Endothelial cell of umbilical vein (primary cell): ENCODE measurements at regions not wholly inside any gene's neighbourhood (a gene's known extent, or its start where the extent isn't known, plus 50 kb on each side); places are given as distances from the start of the nearest gene placed in this dataset.

ENCODE experiments used
- BruUV-seq: library from RNA; stranded (reverse); fragments of 400-500 nt; replicated peaks from 2 replicates; lab custom pipeline; 2021; lab: Mats Ljungman, UMichigan
- CTCF ChIA-PET: fragments of 300-600, 350-600 bp; sonication (Branson Sonifier 250); formaldehyde crosslinking; loops from one replicate; lab custom pipeline; 2021; ENCODE audit warnings: antibody characterized with exemption, inconsistent platforms; lab: Charles Lee
- POLR2A ChIA-PET: fragments of 300-600, 350-600 bp; sonication (Branson Sonifier 250); formaldehyde crosslinking; loops from one replicate; lab custom pipeline; 2021; ENCODE audit warnings: antibody characterized with exemption, inconsistent platforms; lab: Charles Lee
- DNase-seq: peaks from one replicate; pipeline ENCODE4 v3.0.0-alpha.2; 2011; ENCODE audit warnings: low read depth, low spot score
- FAIRE-seq: peaks from 2 replicates; lab custom pipeline; 2011; peaks lifted over from hg19 to GRCh38; lab: Jason Lieb, UNC
- H2AFZ ChIP-seq: 2 replicates; pipeline ENCODE4 v1.6.0; 2012; ENCODE audit warnings: low read depth, low read length, control low read depth, inconsistent platforms
- H3K27ac ChIP-seq: 2 replicates; pipeline ENCODE4 v1.5.1; 2011; ENCODE audit warnings: low read depth, mild to moderate bottlenecking, control low read depth, low read length, moderate library complexity; ENCODE audit not compliant: insufficient read depth
- H3K27me3 ChIP-seq, 2 experiments: 2 replicates each; pipeline versions ENCODE4 v1.6.0 to v1.6.1; 2011; ENCODE audit warnings: low read length in 2 of 2, mixed read lengths in 1 of 2; ENCODE audit not compliant: control insufficient read depth in 2 of 2, insufficient read depth in 2 of 2
- H3K36me3 ChIP-seq, 2 experiments: 2 replicates in 1 of 2; 3 replicates in 1 of 2; pipeline ENCODE4 v1.5.1; 2011; ENCODE audit warnings: low read length in 2 of 2, mild to moderate bottlenecking in 1 of 2, moderate library complexity in 1 of 2; ENCODE audit not compliant: control insufficient read depth in 2 of 2, insufficient read depth in 2 of 2; ENCODE audit errors: extremely low read depth in 1 of 2
- H3K4me1 ChIP-seq: 3 replicates; pipeline ENCODE4 v1.5.1; 2011; ENCODE audit warnings: mild to moderate bottlenecking, low read length; ENCODE audit not compliant: control insufficient read depth, insufficient read depth; ENCODE audit errors: extremely low read depth
- H3K4me2 ChIP-seq: 2 replicates; pipeline ENCODE4 v1.6.1; 2011; ENCODE audit warnings: low read length, control low read depth, mixed read lengths; ENCODE audit not compliant: insufficient read depth
- H3K4me3 ChIP-seq, 3 experiments: fragments of 200-600 bp in 1 of 3; sonication (generic), shearing (Covaris generic) in 1 of 3; replicated peaks in 1 of 3; 2 replicates each; pipeline ENCODE4 v1.5.1; 2011 to 2016; ENCODE audit warnings: control low read depth in 3 of 3, low read length in 3 of 3, mild to moderate bottlenecking in 2 of 3, inconsistent platforms in 1 of 3, low read depth in 1 of 3, moderate library complexity in 1 of 3; ENCODE audit not compliant: insufficient read depth in 1 of 3
- H3K79me2 ChIP-seq: 2 replicates; pipeline ENCODE4 v1.6.0; 2012; ENCODE audit warnings: low read length, inconsistent platforms; ENCODE audit not compliant: control insufficient read depth, insufficient read depth
- H3K9ac ChIP-seq: replicated peaks from 2 replicates; pipeline ENCODE3; 2011; ENCODE audit warnings: low read length, control low read depth; ENCODE audit not compliant: insufficient read depth; ENCODE audit errors: extremely low read depth
- H3K9me1 ChIP-seq: replicated peaks from 3 replicates; pipeline ENCODE4 v1.6.0; 2011; ENCODE audit warnings: mild to moderate bottlenecking, low read length; ENCODE audit not compliant: control insufficient read depth, insufficient read depth; ENCODE audit errors: extremely low read depth
- H3K9me3 ChIP-seq: replicated peaks from 2 replicates; pipeline ENCODE4 v1.5.1; 2012; ENCODE audit warnings: low read length, inconsistent platforms; ENCODE audit not compliant: control insufficient read depth, insufficient read depth
- H4K20me1 ChIP-seq: replicated peaks from 2 replicates; pipeline ENCODE3; 2011; ENCODE audit warnings: mild to moderate bottlenecking, low read length; ENCODE audit not compliant: control insufficient read depth, insufficient read depth; ENCODE audit errors: extremely low read depth
- EZH2 ChIP-seq: IDR thresholded peaks from 2 replicates; pipeline ENCODE4 v1.6.1; 2012; ENCODE audit warnings: borderline replicate concordance, low read depth, mild to moderate bottlenecking, moderate library complexity, low read length, inconsistent platforms; ENCODE audit not compliant: severe bottlenecking
- FOS ChIP-seq: IDR thresholded peaks from 2 replicates; pipeline ENCODE4 v1.6.1; 2011; ENCODE audit warnings: mild to moderate bottlenecking, low read length, moderate library complexity, borderline replicate concordance; ENCODE audit not compliant: insufficient read depth
- GATA2 ChIP-seq: IDR thresholded peaks from 2 replicates; pipeline ENCODE4 v1.7.0; 2011; ENCODE audit warnings: low read depth, mild to moderate bottlenecking, moderate library complexity, mixed read lengths, low read length; ENCODE audit not compliant: insufficient read length, insufficient read depth
- JUN ChIP-seq: IDR thresholded peaks from 2 replicates; pipeline ENCODE4 v1.6.1; 2011; ENCODE audit warnings: borderline replicate concordance, low read depth; ENCODE audit not compliant: insufficient read length, insufficient read depth
- MYC ChIP-seq: IDR thresholded peaks from one replicate; pipeline ENCODE4 v1.6.1; 2011; ENCODE audit warnings: mild to moderate bottlenecking, low read depth, low read length
- POLR2A ChIP-seq: IDR thresholded peaks from 2 replicates; pipeline ENCODE4 v1.6.1; 2012; ENCODE audit warnings: low read depth, mild to moderate bottlenecking, control low read depth, low read length
- POLR2AphosphoS5 ChIP-seq: IDR thresholded peaks from 2 replicates; pipeline ENCODE4 v1.6.1; 2012; ENCODE audit warnings: low read depth, mild to moderate bottlenecking, control low read depth, low read length, moderate library complexity; ENCODE audit not compliant: insufficient read depth
- dilution Hi-C: fragments of 300-500 bp; cut with MboI; formaldehyde crosslinking; loops from one replicate; pipeline ENCODE4 v1.15.0; 2019; ENCODE audit warnings: low sequenced_read_pairs; ENCODE audit not compliant: extremely low pct_ligation_motif_present
- intact Hi-C: fragments of 100-400 bp; cut with micrococcal nuclease; formaldehyde crosslinking; loops from one replicate; pipeline ENCODE4 v1.10.0; 2022
- TF ChIP-seq, protein P1 (sequence below), 2 donors: IDR thresholded peaks; 1 replicate in 1 of 2; 2 replicates in 1 of 2; pipeline ENCODE4 v1.5.1; 2011; ENCODE audit warnings: low read length in 2 of 2, mild to moderate bottlenecking in 2 of 2, moderate library complexity in 2 of 2, control low read depth in 1 of 2, inconsistent platforms in 1 of 2, low read depth in 1 of 2; ENCODE audit not compliant: insufficient read depth in 1 of 2; ENCODE audit errors: extremely low read depth in 1 of 2
- TF ChIP-seq, protein P2 (sequence below): IDR thresholded peaks from 2 replicates; pipeline ENCODE4 v1.6.1; 2011; ENCODE audit not compliant: insufficient read depth, insufficient read length

DNA sequence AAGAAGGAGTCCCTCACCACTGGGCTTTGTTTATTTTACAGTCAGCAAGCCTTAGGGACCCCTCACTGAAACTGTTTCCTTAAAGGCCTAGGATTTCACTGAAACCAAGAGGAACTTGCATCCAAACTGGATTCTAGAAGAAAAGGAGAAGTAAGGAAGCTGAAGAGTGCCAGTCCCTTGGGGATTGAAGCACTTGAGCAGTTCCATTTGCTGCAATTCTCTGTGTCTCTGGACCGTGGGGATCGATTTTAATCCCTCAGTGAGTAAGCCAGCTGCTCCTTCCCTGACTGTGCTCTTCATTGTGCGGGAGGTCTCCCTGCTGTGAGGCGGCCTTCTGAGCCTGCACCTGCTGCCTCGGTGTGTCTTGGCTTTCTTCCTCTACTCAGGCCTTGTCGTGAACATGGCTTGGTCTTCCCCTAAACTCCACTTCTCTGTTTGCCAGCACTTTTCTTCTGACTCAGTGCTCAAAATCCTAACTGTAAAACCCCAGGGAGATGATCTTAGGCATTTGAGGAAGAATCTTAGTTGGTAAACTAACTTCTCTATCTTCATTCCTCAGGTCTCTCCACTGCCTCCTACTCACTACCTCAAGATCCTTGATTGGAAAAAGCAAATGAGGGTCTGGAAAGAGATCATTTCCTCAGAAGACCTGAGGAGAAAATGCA, 132.6 kb downstream of the SLC38A6 start:
- BruUV-seq = no TSS peak
- Histone ChIP-seq H3K4me2 (no peak overlapping the region), H2AFZ (no peak overlapping the region), H3K4me1 (no peaks in the 10 kb centered on the region), H3K79me2 (no peaks in the 10 kb centered on the region), H4K20me1 (no peaks in the 10 kb centered on the region), H3K9ac (no peak overlapping the region), H3K9me1 (no peaks in the 10 kb centered on the region), H3K9me3 (no peaks in the 10 kb centered on the region), H3K36me3 (no peaks in the 10 kb centered on the region), H3K27ac (no peak overlapping the region), H3K27me3 (no peaks in the 10 kb centered on the region), H3K4me3 (no peak overlapping the region)
- FAIRE-seq (no peak), DNase-seq (no peak)
- ChIA-PET CTCF (no interaction called here), POLR2A (no interaction called here)
- intact Hi-C loops = no loop called here
- TF ChIP-seq EZH2 = no peak
- TF ChIP-seq MYC = no peak
- dilution Hi-C loops = no loop called here

DNA sequence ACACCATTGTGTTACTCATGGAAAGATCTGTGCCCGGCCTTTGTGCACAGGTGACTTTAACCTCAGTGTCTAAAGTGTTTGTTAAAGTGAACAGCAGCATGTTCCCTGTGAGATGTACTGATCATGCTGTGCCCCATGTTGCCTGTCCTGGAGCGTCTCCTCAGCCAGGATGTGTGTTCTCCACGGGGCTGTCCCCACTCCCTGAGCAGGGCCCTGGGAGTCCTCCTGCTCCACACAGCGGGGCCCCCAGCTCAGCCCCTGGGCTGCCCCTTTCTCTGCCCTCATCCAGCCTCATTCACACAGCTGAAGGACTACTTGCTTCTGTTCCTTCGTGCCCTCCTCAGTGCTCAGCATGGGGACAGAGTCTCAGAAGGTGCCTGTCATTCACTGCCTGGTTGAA, 131.5 kb downstream of the SLC38A6 start:
- no peak overlapping the region for H3K27ac ChIP-seq
- no peak for DNase-seq
- intact Hi-C loops = no loop called here
- no peak overlapping the region for H2AFZ ChIP-seq
- no peaks in the 10 kb centered on the region for H3K27me3 ChIP-seq
- no peaks in the 10 kb centered on the region for H4K20me1 ChIP-seq
- H3K36me3 ChIP-seq = no peaks in the 10 kb centered on the region
- FAIRE-seq = no peak
- no TSS peak for BruUV-seq
- dilution Hi-C loops = no loop called here
- no peaks in the 10 kb centered on the region for H3K9me1 ChIP-seq
- H3K79me2 ChIP-seq = no peaks in the 10 kb centered on the region
- no peak overlapping the region for H3K9ac ChIP-seq
- no peaks in the 10 kb centered on the region for H3K9me3 ChIP-seq
- H3K4me3 ChIP-seq = no peak overlapping the region
- ChIA-PET POLR2A (no interaction called here), CTCF (no interaction called here)
- peaks cover 3% of the 10 kb centered on the region for H3K4me1 ChIP-seq
- no peak overlapping the region for H3K4me2 ChIP-seq
- TF ChIP-seq, protein P1, sequence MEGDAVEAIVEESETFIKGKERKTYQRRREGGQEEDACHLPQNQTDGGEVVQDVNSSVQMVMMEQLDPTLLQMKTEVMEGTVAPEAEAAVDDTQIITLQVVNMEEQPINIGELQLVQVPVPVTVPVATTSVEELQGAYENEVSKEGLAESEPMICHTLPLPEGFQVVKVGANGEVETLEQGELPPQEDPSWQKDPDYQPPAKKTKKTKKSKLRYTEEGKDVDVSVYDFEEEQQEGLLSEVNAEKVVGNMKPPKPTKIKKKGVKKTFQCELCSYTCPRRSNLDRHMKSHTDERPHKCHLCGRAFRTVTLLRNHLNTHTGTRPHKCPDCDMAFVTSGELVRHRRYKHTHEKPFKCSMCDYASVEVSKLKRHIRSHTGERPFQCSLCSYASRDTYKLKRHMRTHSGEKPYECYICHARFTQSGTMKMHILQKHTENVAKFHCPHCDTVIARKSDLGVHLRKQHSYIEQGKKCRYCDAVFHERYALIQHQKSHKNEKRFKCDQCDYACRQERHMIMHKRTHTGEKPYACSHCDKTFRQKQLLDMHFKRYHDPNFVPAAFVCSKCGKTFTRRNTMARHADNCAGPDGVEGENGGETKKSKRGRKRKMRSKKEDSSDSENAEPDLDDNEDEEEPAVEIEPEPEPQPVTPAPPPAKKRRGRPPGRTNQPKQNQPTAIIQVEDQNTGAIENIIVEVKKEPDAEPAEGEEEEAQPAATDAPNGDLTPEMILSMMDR (IDR thresholded peaks at IDR 0.05; ENCODE audit: extremely low read depth in 1 of 2, insufficient read depth in 1 of 2, low read depth in 1 of 2, low read length in 2 of 2) = no peak
- TF ChIP-seq POLR2A = no peak
- no peak for TF ChIP-seq JUN
- no peak for TF ChIP-seq GATA2
- no peak for TF ChIP-seq POLR2AphosphoS5
- no peak for TF ChIP-seq EZH2
- TF ChIP-seq, protein P2, sequence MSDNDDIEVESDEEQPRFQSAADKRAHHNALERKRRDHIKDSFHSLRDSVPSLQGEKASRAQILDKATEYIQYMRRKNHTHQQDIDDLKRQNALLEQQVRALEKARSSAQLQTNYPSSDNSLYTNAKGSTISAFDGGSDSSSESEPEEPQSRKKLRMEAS = no peak
- TF ChIP-seq FOS = no peak
- no peak for TF ChIP-seq MYC
